Bronchial epithelial cell (primary cell): ENCODE measurements at regions not wholly inside any gene's neighbourhood (a gene's known extent, or its start where the extent isn't known, plus 50 kb on each side); places are given as distances from the start of the nearest gene placed in this dataset.

Source experiments
- DNase-seq: peaks from one replicate; pipeline ENCODE4 v3.0.0-alpha.2; 2010; ENCODE audit warnings: low read depth
- FAIRE-seq: peaks from 2 replicates; lab custom pipeline; 2011; peaks lifted over from hg19 to GRCh38; lab: Jason Lieb, UNC
- H3K27me3 ChIP-seq: 2 replicates; pipeline ENCODE4 v1.5.1; 2011; ENCODE audit warnings: low read length; ENCODE audit not compliant: control insufficient read depth, insufficient read depth
- H3K36me3 ChIP-seq: 2 replicates; pipeline ENCODE4 v1.5.1; 2011; ENCODE audit warnings: low read length; ENCODE audit not compliant: control insufficient read depth, insufficient read depth
- H3K4me3 ChIP-seq: 2 replicates; pipeline ENCODE4 v1.5.1; 2011; ENCODE audit warnings: mild to moderate bottlenecking, low read depth, low read length, control low read depth
- TF ChIP-seq, protein P1 (sequence below): IDR thresholded peaks from 2 replicates; pipeline ENCODE4 v1.5.1; 2011; ENCODE audit warnings: mild to moderate bottlenecking, moderate library complexity, low read length, control low read depth, inconsistent platforms; ENCODE audit not compliant: insufficient read depth, severe bottlenecking

DNA sequence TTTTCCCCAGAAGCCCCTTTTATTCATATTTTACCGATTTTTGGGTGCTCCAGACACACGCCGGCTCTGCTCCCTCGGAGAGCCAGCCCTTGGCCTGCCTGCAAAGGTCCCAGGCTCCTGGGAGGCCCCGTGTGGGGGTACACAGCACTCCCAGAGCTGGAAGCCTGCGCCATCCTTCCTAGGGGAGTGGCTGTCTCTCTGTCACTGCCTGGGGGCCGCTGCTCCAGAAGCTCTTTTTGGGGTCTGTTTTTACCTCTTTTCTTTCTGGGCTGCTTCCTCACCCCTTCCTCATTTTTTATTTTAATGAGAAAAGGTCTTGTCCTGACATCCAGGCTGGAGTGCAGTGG is 119.1 kb upstream of the COL5A1 start:
- Histone ChIP-seq H3K36me3 (no peaks in the 10 kb centered on the region), H3K27me3 (no peaks in the 10 kb centered on the region)
- DNase-seq = no peak

DNA sequence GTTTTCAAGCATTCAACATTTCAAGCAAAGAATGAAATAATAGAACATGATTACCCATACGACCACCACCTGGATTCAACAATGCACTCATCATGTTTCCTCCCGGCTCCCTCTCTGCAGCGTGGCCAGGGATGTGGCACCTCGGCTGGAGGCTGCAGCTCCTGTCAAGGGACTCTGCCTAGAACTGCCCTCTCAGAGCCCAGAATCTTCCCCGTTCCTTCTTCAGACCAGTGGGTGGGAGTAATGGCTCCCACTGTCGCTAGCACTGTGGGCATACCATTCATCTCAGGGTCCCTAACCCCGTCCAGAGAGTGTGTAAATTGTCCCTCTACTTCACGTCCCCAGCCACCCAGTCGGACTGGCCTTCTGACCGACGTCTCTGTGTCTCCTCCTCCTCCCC is 118.6 kb upstream of the COL5A1 start:
- no peaks in the 10 kb centered on the region for H3K36me3 ChIP-seq
- no peaks in the 10 kb centered on the region for H3K27me3 ChIP-seq
- TF ChIP-seq, protein P1, sequence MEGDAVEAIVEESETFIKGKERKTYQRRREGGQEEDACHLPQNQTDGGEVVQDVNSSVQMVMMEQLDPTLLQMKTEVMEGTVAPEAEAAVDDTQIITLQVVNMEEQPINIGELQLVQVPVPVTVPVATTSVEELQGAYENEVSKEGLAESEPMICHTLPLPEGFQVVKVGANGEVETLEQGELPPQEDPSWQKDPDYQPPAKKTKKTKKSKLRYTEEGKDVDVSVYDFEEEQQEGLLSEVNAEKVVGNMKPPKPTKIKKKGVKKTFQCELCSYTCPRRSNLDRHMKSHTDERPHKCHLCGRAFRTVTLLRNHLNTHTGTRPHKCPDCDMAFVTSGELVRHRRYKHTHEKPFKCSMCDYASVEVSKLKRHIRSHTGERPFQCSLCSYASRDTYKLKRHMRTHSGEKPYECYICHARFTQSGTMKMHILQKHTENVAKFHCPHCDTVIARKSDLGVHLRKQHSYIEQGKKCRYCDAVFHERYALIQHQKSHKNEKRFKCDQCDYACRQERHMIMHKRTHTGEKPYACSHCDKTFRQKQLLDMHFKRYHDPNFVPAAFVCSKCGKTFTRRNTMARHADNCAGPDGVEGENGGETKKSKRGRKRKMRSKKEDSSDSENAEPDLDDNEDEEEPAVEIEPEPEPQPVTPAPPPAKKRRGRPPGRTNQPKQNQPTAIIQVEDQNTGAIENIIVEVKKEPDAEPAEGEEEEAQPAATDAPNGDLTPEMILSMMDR = no peak
- FAIRE-seq (no peak), DNase-seq (no peak)
- H3K4me3 ChIP-seq = no peak overlapping the region

More for the DNA sequence above, 119.1 kb upstream of the COL5A1 start:
- TF ChIP-seq, protein P1 = no peak
- H3K4me3 ChIP-seq = no peak overlapping the region
- FAIRE-seq = no peak

DNA sequence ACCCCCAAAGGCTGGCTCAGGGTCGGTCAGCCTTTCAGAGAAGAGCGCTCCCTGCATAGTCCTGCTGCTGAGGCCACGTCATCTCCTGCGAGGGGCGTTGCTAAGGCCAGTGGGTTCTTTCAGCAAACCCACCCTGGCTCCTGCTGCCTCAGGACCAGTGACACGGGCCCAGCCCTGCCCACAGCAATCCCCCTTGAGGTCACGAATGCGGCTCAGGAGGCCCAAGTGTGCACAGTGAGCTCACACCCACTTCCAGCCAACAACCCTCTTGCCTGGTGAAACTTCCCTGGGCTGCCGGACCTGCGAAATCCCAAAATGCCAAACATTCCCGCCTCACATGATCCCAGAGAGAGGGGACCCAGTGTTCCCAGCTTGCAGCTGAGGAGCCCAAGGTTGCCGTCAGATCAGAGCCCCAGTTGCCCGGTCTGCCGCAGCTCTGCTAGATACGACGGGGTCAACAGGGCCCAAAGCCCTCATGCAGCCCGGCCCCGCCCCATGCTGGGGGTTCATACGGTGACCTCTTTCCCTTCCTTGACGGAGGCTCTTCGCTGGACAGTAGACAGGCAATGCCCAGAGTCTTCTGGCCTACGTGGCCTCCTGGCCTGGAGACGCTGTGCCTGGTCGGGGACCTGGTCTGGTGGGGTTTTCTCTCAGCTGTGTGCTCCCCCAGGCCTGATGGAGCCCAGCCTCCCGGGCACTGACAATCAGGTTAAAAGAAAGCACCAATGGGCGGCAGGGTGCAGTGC is 116.4 kb upstream of the COL5A1 start:
- DNase-seq (no peak), FAIRE-seq (no peak)
- TF ChIP-seq, protein P1 = no peak
- Histone ChIP-seq H3K36me3 (no peaks in the 10 kb centered on the region), H3K4me3 (no peak overlapping the region), H3K27me3 (no peaks in the 10 kb centered on the region)

DNA sequence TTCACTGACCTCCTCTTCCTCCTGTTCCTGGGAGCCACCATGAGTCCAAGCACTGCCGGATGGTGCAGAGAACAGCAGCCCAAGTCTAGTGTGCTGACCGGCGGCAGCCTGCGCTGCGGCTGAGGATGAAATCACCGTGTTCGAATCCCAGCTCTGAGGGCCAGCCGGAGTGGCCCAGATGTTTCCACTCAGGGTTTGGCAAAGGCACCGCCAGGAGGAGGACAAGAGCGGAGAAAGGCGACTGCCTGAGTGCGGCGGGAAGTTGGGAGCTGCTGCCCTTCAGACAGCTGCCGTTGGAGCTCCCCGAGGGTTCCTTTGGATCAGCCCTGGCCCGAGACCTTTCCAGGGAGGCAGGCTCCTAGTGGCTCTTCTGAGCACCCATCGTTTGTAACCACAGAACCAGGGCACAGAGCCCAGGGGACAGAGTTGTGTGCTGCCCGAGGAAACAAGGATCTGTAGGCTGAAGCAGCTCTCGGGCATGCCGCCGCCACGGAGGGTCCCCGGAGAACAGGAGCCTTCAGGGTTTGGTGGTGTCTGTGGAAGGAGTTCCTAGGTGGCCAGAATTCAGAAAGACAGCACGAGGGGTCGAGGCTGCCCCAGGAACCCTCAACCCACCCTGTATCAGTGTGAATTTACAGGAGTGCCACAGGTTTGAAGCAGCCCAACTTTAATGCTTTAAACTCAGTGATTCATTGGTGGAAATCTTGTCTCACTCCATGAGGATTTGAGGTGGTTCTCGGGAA is 115.6 kb upstream of the COL5A1 start:
- FAIRE-seq (no peak), DNase-seq (no peak)
- TF ChIP-seq, protein P1 = no peak
- no peaks in the 10 kb centered on the region for H3K27me3 ChIP-seq
- no peak overlapping the region for H3K4me3 ChIP-seq
- no peaks in the 10 kb centered on the region for H3K36me3 ChIP-seq

DNA sequence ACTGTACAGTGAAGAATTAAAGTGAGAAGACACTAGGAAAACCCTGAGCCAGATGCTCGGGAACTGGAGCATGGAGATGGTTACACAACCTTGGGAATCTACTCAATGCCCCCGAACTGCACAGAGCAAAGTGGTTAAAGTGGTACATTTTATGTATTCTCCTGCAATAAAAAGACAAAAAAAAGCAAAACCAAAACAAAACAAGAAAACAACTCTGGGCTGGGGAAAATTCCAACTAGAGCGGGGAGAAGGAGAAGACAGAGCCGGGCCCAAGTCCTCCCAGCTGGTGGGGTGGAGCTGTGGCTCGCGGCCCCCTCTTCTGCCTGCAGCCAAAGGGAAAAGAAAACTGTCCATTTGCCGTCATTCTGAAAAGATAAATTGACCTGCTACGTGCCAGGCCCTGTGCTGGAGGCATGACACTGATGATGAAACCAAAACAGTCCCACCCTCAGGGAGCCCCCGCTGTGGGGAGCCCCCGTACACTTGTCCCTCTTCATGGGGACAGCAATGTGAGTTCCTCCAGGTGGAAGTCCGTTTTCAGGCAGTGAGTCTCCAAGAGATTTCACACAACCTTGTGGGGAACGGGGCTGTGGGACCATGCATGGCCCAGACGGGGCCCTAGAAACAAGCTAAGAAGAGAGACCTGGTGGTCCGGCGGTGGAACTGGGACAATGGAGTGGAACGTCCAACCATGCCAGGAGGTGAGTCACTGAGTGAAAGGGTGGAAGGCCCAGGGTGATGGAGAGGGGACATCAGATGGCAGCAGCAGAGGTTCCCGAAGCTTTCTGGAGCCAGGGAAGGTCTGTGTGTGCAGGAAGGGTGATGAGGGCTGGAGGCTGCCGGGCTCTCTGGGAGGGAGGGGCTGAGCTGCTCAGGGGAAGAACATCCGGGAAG is 114.8 kb upstream of the COL5A1 start:
- H3K4me3 ChIP-seq = no peak overlapping the region
- no peaks in the 10 kb centered on the region for H3K36me3 ChIP-seq
- FAIRE-seq = no peak
- TF ChIP-seq, protein P1 = no peak
- DNase-seq = no peak
- no peaks in the 10 kb centered on the region for H3K27me3 ChIP-seq
